DMS 273 (cell line): ENCODE measurements at regions not wholly inside any gene's neighbourhood (a gene's known extent, or its start where the extent isn't known, plus 50 kb on each side); places are given as distances from the start of the nearest gene placed in this dataset.

Experiments used
- DNase-seq: peaks from one replicate; lab custom pipeline; 2025; ENCODE audit not compliant: unreplicated experiment; lab: John Stamatoyannopoulos, UW

DNA sequence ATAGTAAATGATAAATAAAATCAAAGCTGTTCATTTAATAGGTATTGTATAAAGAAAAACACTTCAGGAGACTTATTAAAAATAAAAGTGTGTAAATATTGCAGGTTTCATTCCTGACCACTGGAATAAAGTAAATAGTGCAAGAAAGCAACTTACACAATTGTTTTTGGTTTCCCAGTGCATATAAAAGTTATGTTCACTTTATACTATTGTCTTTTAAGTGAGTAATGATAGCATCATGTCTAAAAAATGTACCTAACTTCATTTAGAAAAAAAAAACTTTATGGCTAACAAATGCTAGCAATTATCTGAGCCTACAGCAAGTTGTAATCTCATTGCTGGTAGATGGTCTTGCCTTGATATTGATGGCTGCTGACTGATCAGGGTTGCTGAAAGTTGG lies 726.6 kb upstream of the POU3F2 start:
- no peak for DNase-seq

GRCh38 chr6:98116455-98116854 lies 717.9 kb upstream of the POU3F2 start:
- no peak for DNase-seq

- DNase-seq: no peak
Observed at GRCh38 chr6:98117068-98117467, 717.3 kb upstream of the POU3F2 start.

DNA sequence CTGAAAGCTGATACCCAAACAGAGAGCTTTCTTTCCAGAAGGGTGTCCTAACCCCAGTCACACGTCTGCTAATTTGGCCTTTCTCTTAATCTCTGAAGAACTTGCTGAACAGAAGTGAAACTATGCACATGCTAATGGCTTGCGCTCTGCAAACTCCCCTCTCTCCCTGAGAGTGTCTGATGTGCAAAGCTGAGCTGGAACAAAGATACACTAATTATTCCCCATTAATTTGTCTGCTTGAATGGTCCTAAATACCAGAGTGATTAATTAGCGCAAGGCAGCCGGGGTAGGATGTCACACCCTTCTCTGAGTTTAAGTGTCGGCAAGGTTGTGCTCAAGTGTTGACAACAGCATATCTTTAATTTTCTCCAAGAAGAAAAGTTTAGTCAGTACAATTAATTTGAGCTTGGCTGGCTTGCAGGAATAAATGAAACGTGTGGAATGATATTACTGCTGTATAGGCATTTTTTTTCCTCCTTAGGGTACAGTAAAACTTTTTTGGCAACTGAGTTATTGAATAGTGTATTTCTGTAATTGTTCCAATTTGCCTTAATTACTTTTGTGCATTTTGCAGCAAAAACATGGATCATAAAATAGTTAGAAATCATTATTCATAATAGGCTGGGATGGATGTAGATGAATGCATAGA lies 715.9 kb upstream of the POU3F2 start:
- peak; percentile 0 for DNase-seq

- DNase-seq: no peak
Observed at GRCh38 chr6:98124171-98124570, 710.2 kb upstream of the POU3F2 start.

DNA sequence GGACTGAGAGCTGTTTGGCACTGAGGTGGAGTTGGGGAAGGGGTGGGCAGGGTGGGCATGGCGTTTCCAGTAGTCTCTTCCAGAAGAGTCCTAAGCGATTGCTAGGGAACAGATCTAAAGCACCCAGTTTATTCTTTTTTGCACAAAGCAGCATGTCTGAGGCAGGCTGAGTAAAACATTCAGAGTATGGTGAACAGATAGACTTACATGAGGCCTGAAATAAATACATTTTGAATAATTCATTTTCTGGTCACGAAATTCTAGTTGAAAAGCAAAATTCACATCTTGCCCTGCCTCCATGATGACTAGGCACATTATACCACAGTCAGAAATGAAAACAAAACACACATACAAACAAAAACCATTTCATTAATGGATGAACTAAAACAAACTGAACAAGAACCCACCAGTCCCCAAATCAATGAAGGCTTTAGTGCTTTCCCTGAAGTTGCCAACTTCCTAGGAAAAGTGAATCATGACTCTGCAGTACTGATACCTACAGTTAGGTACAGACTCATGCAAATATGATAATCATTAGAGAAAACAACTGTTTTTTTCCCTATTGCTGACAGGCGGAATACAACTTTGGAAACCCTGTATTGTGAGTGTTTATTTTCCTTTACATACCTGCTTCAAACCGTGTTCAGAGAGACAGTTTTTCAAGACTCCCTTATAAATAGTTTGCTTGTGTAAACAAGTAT lies 702.9 kb upstream of the POU3F2 start:
- DNase-seq: no peak

- no peak for DNase-seq
Observed at GRCh38 chr6:98136333-98136732, 698.0 kb upstream of the POU3F2 start.

DNA sequence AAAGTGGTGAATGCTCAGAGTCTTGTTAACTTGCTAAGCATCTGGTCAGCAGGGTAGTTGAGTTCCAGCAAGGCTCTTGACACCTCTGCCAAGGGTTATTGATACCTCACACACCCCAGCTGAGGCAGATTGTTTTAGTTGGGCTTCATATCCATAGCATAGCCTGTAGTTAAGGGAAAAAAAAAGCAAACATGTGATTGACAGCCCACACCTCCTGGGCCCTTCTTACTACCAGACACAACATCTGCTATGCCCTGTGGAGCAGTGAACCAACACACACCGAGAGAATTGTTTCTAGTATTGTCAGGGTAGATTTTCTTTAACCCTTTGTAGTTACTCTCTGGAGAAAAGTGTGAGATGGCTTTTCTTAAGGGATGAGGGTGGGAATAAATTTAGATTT lies 697.0 kb upstream of the POU3F2 start:
- DNase-seq: no peak

GRCh38 chr6:98142839-98143238 lies 691.5 kb upstream of the POU3F2 start:
- DNase-seq: no peak

- DNase-seq: no peak
Observed at GRCh38 chr6:98146656-98147055, 687.7 kb upstream of the POU3F2 start.

DNA sequence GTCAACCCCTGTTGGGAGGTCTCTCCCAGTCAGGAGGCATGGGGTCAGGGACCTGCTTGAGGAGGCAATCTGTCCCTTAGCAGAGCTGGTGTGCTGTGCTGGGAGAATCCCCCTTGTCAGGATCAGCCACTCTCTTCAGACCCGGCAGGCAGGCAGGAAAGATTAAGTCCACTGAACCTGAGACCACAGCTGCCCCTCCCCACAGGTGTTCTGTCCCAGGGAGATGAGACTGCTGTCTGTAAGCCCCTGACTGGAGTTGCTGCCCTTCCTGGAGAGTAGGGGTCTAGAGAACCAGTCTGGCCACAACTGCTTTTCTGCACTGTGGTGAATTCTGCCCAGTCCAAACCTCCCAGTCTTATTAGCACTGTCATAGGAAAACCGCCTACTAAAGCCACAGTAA lies 677.8 kb upstream of the POU3F2 start:
- no peak for DNase-seq

GRCh38 chr6:98179606-98180005 lies 654.8 kb upstream of the POU3F2 start:
- DNase-seq: no peak

DNA sequence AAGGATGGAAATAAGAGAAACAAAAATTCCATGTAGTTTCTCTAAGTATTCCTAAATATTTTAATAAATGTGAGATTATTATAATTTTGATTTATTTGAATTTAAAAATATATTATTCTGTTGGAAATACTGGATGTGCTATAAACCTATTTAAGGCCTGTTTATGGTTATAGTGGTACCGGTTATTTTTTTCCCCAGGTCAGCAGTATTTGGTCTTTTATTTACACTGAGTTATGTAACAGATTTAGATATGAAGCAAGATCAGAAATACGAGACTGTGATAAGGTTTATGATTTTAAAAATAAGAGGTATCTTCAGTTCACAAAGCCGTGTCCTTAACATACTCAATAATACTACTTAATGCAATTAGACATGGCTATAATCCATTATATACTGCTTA lies 634.3 kb upstream of the POU3F2 start:
- no peak for DNase-seq

- DNase-seq: no peak
Observed at GRCh38 chr6:98203170-98203806, 631.1 kb upstream of the POU3F2 start.

DNA sequence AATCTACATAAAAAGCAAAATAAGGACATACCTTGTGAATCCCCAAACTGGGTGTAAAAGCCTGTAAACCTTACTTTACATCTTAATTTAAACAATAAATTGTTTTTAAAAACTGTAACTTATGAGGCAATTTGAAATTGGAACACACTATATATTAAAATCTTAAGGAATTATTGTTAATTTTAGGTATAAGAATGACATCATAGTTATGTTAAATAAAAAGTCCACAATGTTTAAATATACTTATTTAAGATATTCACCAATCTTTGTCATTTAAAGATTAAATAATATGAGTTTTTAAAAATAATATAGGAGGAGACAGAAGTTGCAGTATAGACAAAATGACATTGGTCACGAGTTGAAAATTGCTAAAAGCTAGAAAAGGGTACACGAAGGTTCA lies 621.9 kb upstream of the POU3F2 start:
- DNase-seq: no peak

DNA sequence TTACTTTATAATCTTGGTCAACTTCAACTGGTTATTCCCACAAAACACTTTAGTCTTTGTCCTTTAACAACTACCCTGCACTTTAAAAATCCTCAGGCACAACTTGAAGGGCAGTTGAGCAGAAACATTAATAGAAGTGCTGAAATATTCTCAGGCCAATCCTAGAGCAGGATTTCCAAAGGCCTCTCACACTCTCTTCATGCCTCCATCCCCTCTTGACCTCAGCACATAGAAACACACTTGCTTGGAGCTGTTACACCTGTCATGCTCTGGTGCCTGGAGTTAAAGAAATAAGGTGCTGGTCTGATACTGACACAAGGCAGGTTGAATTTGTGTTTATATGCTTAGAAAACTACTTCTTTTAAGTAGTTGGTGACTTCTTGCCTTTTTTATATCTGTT lies 618.8 kb upstream of the POU3F2 start:
- DNase-seq: no peak

GRCh38 chr6:98230250-98230649 lies 604.1 kb upstream of the POU3F2 start:
- no peak for DNase-seq

- no peak for DNase-seq
Observed at GRCh38 chr6:98239057-98239456, 595.3 kb upstream of the POU3F2 start.

- DNase-seq: no peak
Observed at GRCh38 chr6:98241630-98242029, 592.7 kb upstream of the POU3F2 start.

GRCh38 chr6:98254624-98255023 lies 579.8 kb upstream of the POU3F2 start:
- no peak for DNase-seq

DNA sequence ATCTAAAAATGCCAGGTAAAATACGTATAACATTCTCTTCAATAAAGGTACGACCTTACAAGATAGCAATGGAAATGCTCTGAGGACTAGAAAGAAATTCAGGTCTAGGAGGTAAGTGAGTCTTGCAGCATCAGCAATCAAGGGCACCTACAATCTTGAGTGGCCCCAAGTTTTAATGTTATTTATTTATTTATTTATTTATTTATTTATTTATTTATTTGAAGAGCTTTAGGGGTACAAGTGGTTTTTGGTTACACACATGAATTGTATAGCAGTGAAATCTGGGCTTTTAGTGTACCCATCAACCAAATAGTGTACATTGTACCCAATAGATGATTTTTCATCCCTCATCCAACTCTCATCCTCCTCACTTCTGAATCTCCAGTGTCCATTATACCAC lies 574.0 kb upstream of the POU3F2 start:
- no peak for DNase-seq

DNA sequence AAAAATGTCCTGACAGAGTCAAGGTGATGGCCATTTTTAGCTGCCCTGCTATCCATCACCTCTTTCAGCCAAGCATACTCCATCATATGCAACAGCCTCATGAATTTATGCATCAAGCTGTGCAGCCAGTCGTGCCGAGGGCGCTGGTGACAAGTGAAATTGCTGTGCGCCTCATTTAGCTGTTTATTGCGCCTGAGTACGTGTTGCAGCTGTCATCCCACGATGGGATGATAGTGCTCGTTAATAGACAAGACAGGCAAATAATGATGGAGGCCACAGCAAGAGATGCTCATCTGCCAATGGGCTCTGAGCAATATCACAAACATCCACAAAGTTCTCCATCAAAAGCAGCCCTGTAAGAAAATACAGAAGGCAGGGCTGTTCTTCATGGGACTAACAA lies 562.3 kb upstream of the POU3F2 start:
- no peak for DNase-seq

GRCh38 chr6:98274691-98275090 lies 559.7 kb upstream of the POU3F2 start:
- no peak for DNase-seq
